Gastroesophageal sphincter (tissue), 4 donors: ENCODE measurements at regions not wholly inside any gene's neighbourhood (a gene's known extent, or its start where the extent isn't known, plus 50 kb on each side); places are given as distances from the start of the nearest gene placed in this dataset.

Experiments
- ATAC-seq: fragments of 150-250 bp; one replicate; pipeline ENCODE4 v1.9.1; 2016; ENCODE audit warnings: mild to moderate bottlenecking, moderate library complexity
- H3K27ac ChIP-seq, 4 donors: fragments of 200-600 bp; sonication (generic) in 3 of 4; 1 replicate in 3 of 4; 2 replicates in 1 of 4; pipeline ENCODE4 v1.5.1; 2016 to 2019
- H3K27me3 ChIP-seq: fragments of 200-600 bp; sonication (generic); one replicate; pipeline ENCODE4 v1.5.1; 2019
- H3K36me3 ChIP-seq, 2 donors: fragments of 200-600 bp; sonication (generic); one replicate each; pipeline ENCODE4 v1.5.1; 2019; ENCODE audit warnings: control low read depth in 1 of 2
- H3K4me1 ChIP-seq, 3 donors: fragments of 200-600 bp; sonication (generic); 1 replicate in 2 of 3; 2 replicates in 1 of 3; pipeline ENCODE4 v1.5.1; 2016 to 2019; ENCODE audit warnings: control low read depth in 2 of 3
- H3K4me3 ChIP-seq, 2 donors: fragments of 200-600 bp; sonication (generic); one replicate each; pipeline ENCODE4 v1.5.1; 2019; ENCODE audit warnings: mild to moderate bottlenecking in 1 of 2, moderate library complexity in 1 of 2
- H3K9me3 ChIP-seq, 3 donors: fragments of 200-600 bp; sonication (generic); one replicate each; pipeline ENCODE4 v1.5.1; 2017 to 2019; ENCODE audit warnings: control low read depth in 2 of 3
- CTCF ChIP-seq, 4 experiments: fragments of 200-600 bp in 2 of 4; fragments of 450-650 bp in 2 of 4; sonication (generic) in 1 of 4; IDR thresholded peaks; one replicate each; pipeline ENCODE4 v1.5.1; 2017 to 2019; ENCODE audit warnings: antibody characterized with exemption in 4 of 4, mild to moderate bottlenecking in 2 of 4, moderate library complexity in 2 of 4
- EP300 ChIP-seq: sonication (generic); formaldehyde crosslinking; IDR thresholded peaks from one replicate; pipeline ENCODE4 v1.6.1; 2017; ENCODE audit warnings: antibody characterized with exemption, mild to moderate bottlenecking
- POLR2A ChIP-seq, 2 donors: fragments of 450-650 bp; IDR thresholded peaks; one replicate each; pipeline ENCODE4 v1.6.1; 2017; ENCODE audit warnings: antibody characterized with exemption in 2 of 2, mild to moderate bottlenecking in 2 of 2, moderate library complexity in 1 of 2
- POLR2AphosphoS5 ChIP-seq: sonication (generic); formaldehyde crosslinking; IDR thresholded peaks from one replicate; pipeline ENCODE4 v1.6.1; 2017; ENCODE audit warnings: antibody characterized with exemption
- WGBS, 2 donors: methylation state at CpG; one replicate each; pipeline ENCODE4 v1.1.5; 2018; ENCODE audit warnings: low coverage in 1 of 2; 5-methylcytosine and 5-hydroxymethylcytosine counted together

GRCh38 chr3:13706886-13707285, 158.0 kb downstream of the FBLN2 start:
- ATAC-seq: no peak
- 64 to 83% methylated on average over 2 to 3 of the region's 4 CpGs for WGBS, 2 donors
- Histone ChIP-seq H3K27me3 (peaks cover 43% of the 10 kb centered on the region), H3K27ac (no peak overlapping the region), H3K4me1 (no peaks in the 10 kb centered on the region), H3K36me3 (no peaks in the 10 kb centered on the region), H3K9me3 (peaks cover 0 to 49% (median 0%) of the 10 kb centered on the region in 3 donors), H3K4me3 (no peak overlapping the region)
- no peak for TF ChIP-seq POLR2A (IDR thresholded peaks at IDR 0.05)
- TF ChIP-seq POLR2AphosphoS5: no peak
- TF ChIP-seq EP300: no peak
- TF ChIP-seq CTCF (IDR thresholded peaks at IDR 0.05): no peak

- Histone ChIP-seq H3K9me3 (peaks cover 0 to 45% (median 0%) of the 10 kb centered on the region in 3 donors), H3K4me1 (no peaks in the 10 kb centered on the region), H3K27me3 (peaks cover 48% of the 10 kb centered on the region), H3K27ac (no peak overlapping the region), H3K36me3 (no peaks in the 10 kb centered on the region), H3K4me3 (no peak overlapping the region)
- WGBS, 2 donors: 50 to 63% methylated on average over 1 to 2 of the region's 2 CpGs
- no peak for ATAC-seq
- TF ChIP-seq POLR2A (IDR thresholded peaks at IDR 0.05): no peak
- TF ChIP-seq EP300: no peak
- TF ChIP-seq CTCF (IDR thresholded peaks at IDR 0.05): no peak
- no peak for TF ChIP-seq POLR2AphosphoS5
Measured at GRCh38 chr3:13706451-13706850, 157.5 kb downstream of the FBLN2 start.

GRCh38 chr3:13705702-13706280, 156.9 kb downstream of the FBLN2 start:
- peaks cover 54% of the 10 kb centered on the region for H3K27me3 ChIP-seq
- peaks cover 0 to 38% (median 0%) of the 10 kb centered on the region in 3 donors for H3K9me3 ChIP-seq
- WGBS, 2 donors: 72 to 84% methylated on average over 2 to 4 of the region's 4 CpGs
- H3K27ac ChIP-seq: no peak overlapping the region
- H3K36me3 ChIP-seq: no peaks in the 10 kb centered on the region
- H3K4me3 ChIP-seq: no peak overlapping the region
- H3K4me1 ChIP-seq: no peaks in the 10 kb centered on the region
- ATAC-seq: no peak
- TF ChIP-seq EP300 (no peak), POLR2AphosphoS5 (no peak), POLR2A (IDR thresholded peaks at IDR 0.05) (no peak)

- Histone ChIP-seq H3K4me1 (no peaks in the 10 kb centered on the region), H3K27me3 (peaks cover 57% of the 10 kb centered on the region), H3K36me3 (no peaks in the 10 kb centered on the region), H3K9me3 (peaks cover 0 to 31% (median 0%) of the 10 kb centered on the region in 3 donors), H3K4me3 (no peak overlapping the region), H3K27ac (no peak overlapping the region)
- ATAC-seq: no peak
- TF ChIP-seq CTCF (IDR thresholded peaks at IDR 0.05) (no peak), POLR2AphosphoS5 (no peak), POLR2A (IDR thresholded peaks at IDR 0.05) (no peak), EP300 (no peak)
- 78 to 100% methylated on average over 2 to 3 of the region's 3 CpGs for WGBS, 2 donors
Measured at GRCh38 chr3:13705051-13705450, 156.1 kb downstream of the FBLN2 start.

- H3K4me1 ChIP-seq: no peaks in the 10 kb centered on the region
- peaks cover 0 to 29% (median 0%) of the 10 kb centered on the region in 3 donors for H3K9me3 ChIP-seq
- H3K36me3 ChIP-seq: no peaks in the 10 kb centered on the region
- peaks cover 59% of the 10 kb centered on the region for H3K27me3 ChIP-seq
- WGBS, 2 donors: 83 to 100% methylated on average over 2 to 3 of the region's 6 CpGs
- ATAC-seq: no peak
- no peak overlapping the region for H3K27ac ChIP-seq
- TF ChIP-seq POLR2A (IDR thresholded peaks at IDR 0.05) (no peak), CTCF (IDR thresholded peaks at IDR 0.05) (no peak), EP300 (no peak), POLR2AphosphoS5 (no peak)
- no peak overlapping the region for H3K4me3 ChIP-seq
Measured at GRCh38 chr3:13704174-13704573, 155.2 kb downstream of the FBLN2 start.
